ENCODE measurements at regions not wholly inside any gene's neighbourhood (a gene's known extent, or its start where the extent isn't known, plus 50 kb on each side); places are given as distances from the start of the nearest gene placed in this dataset.

DNA sequence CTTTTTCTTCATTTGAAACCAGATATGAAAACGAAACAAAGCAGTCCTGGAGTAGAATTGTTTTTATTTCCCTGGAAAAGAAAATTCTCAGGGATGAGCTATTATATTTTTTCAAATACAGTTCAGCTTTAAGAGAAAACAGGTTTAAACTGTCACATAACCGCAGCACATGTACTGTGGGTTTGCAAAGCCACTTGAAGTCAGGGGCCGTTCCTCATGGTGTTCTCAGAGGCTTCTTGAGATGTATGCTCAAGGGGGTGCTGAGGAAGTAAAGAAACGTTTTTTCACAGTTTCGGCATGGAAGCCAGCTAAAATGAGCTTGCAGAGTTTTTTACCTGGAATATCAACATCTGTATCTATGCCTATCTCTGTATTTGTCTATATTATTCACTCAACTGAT is 225.3 kb downstream of the MC4R start:
- TF ChIP-seq, protein P1, sequence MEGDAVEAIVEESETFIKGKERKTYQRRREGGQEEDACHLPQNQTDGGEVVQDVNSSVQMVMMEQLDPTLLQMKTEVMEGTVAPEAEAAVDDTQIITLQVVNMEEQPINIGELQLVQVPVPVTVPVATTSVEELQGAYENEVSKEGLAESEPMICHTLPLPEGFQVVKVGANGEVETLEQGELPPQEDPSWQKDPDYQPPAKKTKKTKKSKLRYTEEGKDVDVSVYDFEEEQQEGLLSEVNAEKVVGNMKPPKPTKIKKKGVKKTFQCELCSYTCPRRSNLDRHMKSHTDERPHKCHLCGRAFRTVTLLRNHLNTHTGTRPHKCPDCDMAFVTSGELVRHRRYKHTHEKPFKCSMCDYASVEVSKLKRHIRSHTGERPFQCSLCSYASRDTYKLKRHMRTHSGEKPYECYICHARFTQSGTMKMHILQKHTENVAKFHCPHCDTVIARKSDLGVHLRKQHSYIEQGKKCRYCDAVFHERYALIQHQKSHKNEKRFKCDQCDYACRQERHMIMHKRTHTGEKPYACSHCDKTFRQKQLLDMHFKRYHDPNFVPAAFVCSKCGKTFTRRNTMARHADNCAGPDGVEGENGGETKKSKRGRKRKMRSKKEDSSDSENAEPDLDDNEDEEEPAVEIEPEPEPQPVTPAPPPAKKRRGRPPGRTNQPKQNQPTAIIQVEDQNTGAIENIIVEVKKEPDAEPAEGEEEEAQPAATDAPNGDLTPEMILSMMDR (IDR thresholded peaks at IDR 0.05), result no peak
- no peak for TF ChIP-seq POLR2A (IDR thresholded peaks at IDR 0.05)
- no peak for TF ChIP-seq POLR2AphosphoS5 (IDR thresholded peaks at IDR 0.05)

All from suprapubic skin (tissue), 4 donors.